NCI-H82 (cell line): ENCODE measurements at regions not wholly inside any gene's neighbourhood (a gene's known extent, or its start where the extent isn't known, plus 50 kb on each side); places are given as distances from the start of the nearest gene placed in this dataset.

Source experiments
- DNase-seq: peaks from one replicate; lab custom pipeline; 2025; lab: John Stamatoyannopoulos, UW

DNA sequence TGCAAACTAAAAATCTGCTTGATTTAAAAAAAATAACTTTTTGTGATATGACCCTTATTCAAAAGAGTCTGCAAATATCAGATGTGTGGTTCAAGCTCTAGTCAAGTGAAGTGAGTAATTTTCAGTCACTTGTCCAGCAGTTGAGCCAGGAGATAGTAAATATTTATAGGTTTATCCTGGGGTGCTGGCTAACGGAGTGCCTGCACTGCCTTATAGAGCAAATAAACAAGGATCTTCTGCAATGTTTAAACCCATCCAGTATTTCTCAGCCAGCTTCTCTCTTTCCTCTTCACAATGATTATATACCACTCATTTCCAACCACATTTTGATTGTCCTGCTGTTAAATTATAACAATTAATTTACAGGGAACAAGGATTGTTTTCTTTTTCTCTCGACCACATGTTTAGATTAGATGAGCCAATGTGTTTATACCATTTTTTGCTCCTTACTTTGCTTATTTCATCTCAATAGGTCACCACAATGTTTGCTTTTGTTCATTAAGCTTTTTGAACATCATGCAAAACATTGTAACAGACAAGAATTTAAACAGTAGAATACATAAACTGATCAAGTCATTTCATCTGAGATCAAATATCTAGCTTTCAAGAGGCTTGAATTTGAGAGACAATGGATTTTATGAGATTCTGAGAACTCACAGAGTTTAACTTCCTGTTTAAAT is 60.3 kb upstream of the GREM2 start:
- no peak for DNase-seq

DNA sequence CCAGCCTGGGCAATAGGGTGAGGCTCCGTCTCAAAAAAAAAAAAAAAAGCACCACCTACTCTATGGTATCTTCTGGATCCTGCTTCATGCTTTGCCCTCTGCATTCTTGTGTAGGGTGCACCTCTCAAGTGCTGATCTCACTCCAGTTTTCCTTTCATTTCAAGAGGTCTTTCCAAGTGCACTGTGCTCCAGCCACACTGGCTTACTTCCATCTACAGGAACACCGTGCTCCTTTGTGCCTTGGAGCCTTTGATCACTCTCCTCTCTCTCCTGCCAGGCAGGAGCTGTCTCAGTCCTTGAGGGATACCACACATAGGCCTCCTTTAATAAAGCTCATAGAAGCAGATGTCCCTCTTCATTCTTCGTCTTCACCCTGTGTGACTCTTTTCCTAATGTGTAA is 55.4 kb upstream of the GREM2 start:
- DNase-seq = no peak

DNA sequence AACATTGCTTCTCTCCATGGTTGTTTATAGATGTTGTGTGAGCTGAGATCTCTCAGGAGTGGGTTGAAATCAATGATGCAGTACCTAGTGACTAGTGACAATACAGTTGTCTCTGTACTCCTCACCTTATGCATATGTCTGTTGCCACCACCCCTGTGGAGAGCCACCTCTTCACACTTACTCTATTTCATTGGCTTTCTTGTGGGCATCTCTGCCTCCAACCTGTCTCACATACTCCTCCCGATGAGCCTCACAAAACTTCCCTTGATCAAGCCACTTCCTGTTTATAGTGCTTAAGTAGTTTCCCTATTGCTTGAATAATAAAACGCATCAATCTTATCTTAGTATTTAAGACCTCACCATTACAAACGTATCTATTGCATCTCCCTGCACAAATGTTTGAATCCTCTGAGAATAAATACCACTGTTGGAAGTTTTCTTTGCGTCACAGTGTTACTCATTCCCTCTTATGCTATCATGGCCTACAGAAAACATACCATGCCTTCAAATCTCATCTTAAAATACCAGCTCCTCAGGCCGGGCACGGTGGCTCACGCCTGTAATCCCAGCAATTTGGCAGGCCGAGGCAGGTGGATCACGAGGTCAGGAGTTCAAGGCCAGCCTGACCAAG is 54.7 kb upstream of the GREM2 start:
- DNase-seq = no peak

DNA sequence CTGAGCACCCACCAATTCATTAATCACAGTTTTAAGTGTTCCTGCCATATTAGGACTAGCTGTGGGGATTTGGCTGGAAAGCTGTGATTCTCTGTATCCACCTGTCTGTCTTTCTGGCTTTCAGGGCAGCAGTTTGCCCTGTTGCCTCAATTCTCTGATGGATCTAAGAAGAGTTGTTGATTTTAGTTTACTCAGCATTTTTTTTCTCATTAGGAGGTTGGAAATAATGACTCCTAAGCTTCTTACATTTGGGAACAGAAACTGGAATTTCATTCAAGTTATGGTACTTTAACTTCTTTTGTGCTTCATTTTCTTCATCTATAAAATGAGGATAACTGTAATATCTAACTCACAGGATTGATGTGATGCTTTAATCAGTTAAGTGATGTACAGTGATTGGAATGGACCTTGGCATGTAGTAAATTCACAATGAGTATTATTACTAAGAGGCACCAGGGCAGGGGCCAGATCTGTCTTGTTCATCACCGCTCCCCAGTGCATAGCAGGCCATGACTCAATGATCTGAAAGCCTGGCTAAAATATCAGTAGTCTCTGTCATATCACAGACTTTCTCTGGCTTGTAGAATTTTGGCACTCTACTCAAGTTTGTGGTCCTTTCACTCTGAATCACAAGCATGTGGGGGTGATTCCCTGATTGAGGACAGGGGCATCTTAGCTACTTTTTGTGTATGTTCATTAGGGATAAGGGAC is 51.4 kb upstream of the GREM2 start:
- DNase-seq = peak; percentile 83
